Lung microvascular endothelial cell (primary cell): ENCODE measurements at regions not wholly inside any gene's neighbourhood (a gene's known extent, or its start where the extent isn't known, plus 50 kb on each side); places are given as distances from the start of the nearest gene placed in this dataset.

Experiments used
- DNase-seq, 2 donors: peaks; one replicate each; pipeline versions ENCODE4 v3.0.0 to v3.0.0-alpha.2; 2010; ENCODE audit warnings: low read depth in 2 of 2

DNA sequence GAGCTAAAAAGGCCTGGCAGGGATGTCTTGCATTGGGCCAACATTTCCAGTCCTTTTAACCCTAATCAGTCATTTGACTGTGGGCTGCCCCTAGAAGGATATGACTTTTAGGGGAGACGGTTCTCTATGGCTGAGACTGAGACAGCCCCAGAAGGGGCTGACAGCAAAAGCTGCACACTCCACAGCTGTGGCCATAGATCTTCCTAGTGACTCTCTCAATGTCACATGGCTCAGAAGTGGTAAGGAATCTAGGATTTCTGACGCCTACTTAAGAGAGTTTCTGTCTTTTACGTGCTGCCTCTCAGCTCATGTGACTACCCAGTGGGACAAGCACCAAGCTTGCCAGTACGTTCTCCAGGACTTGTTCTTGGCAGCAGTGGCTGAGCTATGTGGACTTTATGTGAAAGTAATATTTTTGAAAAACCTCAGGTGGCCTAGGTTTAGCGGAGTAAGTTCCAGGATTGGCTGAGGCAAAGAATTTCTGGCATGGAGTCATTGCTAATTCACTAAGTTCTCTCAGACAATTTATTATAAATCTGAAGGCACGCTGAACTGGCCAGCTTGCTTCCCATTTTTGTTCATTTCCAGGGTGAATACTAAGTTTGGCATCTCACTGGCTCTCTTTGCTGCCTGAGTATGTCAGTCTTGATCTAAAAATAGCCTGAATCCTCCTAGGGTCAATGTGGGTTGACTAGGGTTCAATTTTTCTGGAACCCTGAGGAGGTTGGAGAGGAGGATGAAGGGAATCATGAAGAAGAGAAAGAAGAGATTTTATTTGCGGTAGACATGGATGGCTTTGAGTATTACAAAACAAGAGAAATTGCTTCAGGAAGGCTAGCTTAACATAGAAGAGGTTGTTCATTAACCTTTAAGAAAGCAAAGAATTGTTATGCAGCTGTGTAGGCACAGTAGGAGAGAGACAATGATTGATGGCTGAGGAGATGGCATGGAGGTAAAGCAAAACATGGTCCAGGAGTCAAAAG, 271.8 kb downstream of the AEBP2 start:
- no peak for DNase-seq

GRCh38 chr12:19712041-19712440, 272.7 kb downstream of the AEBP2 start:
- peak; percentile 70 to 92 for DNase-seq

DNA sequence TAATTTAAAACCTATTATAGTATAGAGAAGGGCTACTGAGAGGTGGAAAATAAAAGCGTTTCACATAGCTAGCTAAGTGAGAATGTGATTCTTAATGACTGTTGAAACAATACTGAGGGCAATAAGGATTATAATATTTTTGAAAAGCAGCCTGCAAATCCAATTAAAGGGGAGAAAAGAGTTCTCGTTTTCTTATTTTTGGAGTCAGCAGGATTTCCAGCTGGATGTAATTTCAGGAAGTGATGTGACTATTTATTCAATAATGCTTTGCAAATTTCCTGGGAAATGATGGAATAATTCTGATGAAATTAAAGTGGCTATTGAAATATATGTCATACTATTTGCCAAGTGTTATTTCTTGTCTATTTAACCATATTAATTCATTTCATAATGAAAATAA, 279.1 kb downstream of the AEBP2 start:
- DNase-seq = no peak

DNA sequence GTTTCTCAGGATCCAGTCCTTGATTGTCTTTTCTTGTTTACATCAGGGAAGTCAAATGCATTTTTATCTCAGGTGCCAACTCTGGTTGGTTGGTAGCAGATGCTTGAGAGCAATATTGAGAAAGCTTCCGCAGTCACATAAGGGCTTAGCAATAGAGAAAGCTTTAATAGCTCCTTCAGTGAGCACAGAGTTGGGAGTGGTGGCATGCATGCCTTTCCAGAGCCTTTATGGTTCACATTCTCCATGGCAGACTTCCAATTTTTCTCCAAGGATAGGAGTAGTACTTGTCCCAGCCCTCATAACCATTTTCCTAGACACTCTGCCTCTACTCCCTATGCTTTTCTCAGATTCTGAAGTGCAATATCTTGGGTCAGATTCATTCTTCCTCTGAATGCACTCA, 280.4 kb downstream of the AEBP2 start:
- DNase-seq = no peak

DNA sequence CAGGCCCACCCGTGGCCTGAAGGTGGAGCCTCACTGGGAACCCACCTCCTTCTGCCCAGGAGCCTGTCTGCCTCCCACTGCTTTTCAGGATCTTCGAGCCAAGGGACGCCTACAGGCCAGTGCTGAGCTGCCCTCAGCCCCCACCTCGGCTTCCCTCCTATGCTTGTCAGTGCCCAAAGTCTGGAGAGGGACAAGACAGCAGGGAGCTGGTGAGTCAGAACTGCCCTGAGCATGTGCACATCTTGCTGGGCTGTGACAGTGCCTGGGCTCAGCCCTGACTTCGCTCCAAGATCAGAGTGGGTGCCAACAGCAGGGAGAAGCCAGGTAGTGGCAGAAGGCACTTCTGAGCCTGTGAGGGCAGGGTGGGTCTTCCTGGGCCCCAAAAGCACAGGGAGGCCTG, 286.8 kb downstream of the AEBP2 start:
- DNase-seq = no peak

- DNase-seq = no peak
Observed at GRCh38 chr12:19726592-19726991, 287.3 kb downstream of the AEBP2 start.

- peak; percentile 48 to 55 for DNase-seq
Observed at GRCh38 chr12:19737019-19737418, 297.7 kb downstream of the AEBP2 start.

GRCh38 chr12:19739195-19739776, 300.0 kb downstream of the AEBP2 start:
- DNase-seq = peak; percentile 83 to 89

- no peak for DNase-seq
Observed at GRCh38 chr12:19740472-19741131, 301.3 kb downstream of the AEBP2 start.

- no peak for DNase-seq
Observed at GRCh38 chr12:19741132-19741489, 301.8 kb downstream of the AEBP2 start.

GRCh38 chr12:19744705-19745218, 305.5 kb downstream of the AEBP2 start:
- DNase-seq = peak; percentile 96 to 97

DNA sequence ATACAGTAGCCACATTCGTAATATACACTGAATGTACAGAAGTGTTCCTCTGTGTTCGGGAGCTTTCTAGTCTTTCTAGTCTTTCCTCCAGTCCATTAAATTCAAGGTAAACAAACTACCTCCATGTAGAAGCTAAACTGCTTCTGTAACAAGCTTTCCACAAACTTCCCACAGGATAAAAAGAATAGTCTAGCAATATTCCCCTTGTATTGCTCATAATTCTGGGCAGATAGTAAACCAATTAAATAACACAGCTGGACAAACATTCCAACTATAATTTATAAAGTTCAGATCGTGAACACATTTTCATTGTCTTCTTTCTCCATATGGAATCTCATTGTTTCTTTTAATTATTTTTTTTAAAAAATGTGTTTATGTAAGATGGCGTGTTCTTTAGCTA, 307.2 kb downstream of the AEBP2 start:
- DNase-seq = no peak

DNA sequence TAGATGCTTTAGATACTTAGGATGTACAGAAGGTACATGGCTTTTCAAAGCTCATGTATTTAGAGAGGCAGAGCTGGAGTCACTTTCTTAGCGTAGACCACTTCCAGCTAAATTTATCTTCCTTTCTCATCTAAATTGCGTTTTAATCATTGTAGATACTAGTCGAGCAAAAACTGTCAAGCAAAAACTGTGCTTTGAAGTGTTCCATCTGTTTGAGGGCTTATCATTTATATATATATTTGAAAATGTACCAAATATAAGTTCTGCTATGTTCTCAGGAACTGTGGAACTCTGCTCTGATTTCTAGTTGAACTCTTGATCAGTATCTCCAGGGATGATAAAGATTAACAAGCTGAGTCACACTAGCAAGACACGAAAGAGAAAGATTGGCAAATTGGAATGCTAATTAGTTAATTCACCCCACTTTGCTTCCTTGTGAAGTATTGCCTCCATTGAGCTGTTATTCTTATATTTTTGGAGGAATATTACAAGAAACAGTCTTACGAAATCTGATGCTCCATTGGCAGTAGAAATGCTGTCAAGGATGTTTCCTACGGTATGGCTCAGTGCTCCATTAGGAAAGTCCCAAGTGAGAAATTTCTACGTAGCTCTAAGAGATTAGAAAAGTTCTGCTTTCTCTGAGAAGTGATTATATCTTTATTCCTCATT, 310.7 kb downstream of the AEBP2 start:
- DNase-seq = no peak

GRCh38 chr12:19751078-19751477, 311.8 kb downstream of the AEBP2 start:
- DNase-seq = no peak

DNA sequence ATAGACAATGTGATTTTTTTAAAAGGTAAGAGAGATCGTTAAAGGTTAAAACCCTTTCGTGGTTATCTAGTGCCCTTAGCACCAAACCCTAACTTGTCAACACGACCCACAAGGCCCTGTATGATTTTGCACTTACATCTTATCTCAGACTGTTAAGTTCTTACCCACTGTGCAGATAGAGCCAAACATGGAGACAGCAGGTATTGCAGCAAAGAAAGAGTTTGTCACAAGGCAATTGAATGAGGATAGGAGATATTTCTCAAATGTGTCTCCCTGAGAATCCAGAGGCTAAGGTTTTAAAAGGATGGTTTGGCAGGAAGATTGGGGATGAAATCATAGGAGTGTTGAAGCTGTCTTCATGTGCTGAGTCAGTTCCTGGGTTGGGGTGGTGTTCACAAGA, 313.4 kb downstream of the AEBP2 start:
- no peak for DNase-seq

- no peak for DNase-seq
Observed at GRCh38 chr12:19755136-19755535, 315.8 kb downstream of the AEBP2 start.

- peak; percentile 50 to 60 for DNase-seq
Observed at GRCh38 chr12:19757317-19757877, 318.1 kb downstream of the AEBP2 start.

DNA sequence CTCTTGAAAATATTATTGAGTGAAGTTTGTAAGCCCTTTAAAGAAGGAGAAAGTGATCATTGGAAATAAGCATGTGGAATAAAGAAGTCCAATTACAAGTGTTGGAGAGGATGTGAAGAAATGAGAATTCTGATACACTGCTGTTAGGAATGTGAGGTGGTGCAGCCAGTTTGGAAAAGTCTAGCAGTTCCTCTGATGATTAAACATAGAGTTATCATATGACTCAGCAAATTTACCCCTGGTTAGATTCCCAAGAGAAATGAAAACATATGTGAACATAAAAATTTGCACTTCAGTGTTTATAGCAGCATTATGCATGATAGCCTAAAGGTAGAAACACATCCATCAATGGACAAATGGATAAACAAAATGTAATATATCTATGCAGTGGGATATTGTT, 319.9 kb downstream of the AEBP2 start:
- DNase-seq = peak; percentile 26 to 42

GRCh38 chr12:19760611-19761010, 321.3 kb downstream of the AEBP2 start:
- no peak for DNase-seq

GRCh38 chr12:19761463-19761862, 322.2 kb downstream of the AEBP2 start:
- DNase-seq = no peak

DNA sequence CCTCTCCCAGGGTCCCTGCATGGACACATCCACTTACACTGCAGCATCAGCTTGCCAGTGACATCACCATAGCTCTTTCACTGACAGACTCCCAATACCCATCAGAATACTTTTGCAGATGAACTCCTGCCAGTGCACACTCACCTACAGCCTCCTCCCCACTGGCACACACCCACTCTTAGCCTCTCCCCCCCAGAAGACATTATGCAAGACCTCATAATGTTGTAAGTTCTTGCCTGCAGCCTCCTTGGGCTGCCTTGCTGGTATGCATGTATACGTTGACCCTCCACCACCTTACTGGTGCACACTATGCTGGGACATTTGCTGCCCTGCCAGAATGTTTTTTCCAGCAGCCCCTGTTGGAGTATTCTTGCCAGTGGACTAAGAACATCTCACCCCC, 324.2 kb downstream of the AEBP2 start:
- DNase-seq = no peak
